ENCODE measurements at regions not wholly inside any gene's neighbourhood (a gene's known extent, or its start where the extent isn't known, plus 50 kb on each side); places are given as distances from the start of the nearest gene placed in this dataset.
A peak's percentile ranks its signal among the peaks of the same experiment; 100 is the strongest.

DNA sequence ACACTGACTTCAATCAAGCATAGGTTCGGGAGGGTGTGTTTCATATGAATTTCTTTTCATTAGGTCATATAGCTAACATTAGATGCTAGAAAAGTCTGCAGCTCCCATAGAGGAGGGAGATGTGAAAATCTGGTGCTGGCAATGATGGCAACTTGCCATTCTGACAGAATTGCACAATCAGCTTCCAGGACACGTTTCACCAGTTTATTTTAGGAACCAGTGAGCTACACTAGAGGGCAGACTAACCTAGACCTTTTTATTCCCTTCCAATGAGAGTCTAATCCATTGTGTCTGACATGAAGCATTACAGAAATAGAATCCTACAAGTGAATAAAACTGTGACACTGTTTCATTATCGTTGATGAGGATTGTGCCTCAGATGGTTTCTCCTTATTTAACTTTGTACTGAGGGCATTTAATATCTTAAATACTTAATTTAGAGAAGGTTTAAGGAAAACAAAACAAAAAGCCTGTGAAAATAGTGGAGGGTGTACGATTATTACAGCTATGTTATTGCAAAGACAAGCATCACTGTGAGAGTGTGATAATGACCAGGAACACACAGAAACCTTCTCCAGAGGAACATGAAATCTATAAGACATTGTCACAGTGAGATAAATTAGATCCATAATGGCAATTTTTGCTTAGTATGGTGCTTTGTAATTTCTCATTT, 363.3 kb upstream of the RPS23 start (continued):
- TF ChIP-seq MYPOP (CRISPR knock-in tag; IDR thresholded peaks at IDR 0.05) (peak; percentile 61; the same call in 1 of the 2 replicates), E2F1 (CRISPR knock-in tag; IDR thresholded peaks at IDR 0.05) (no peak), THAP11 (CRISPR knock-in tag; IDR thresholded peaks at IDR 0.05) (0 out of 2 replicates have a peak, but pooled peaks have one; percentile 27), ZNF75D (CRISPR knock-in tag; IDR thresholded peaks at IDR 0.05; ENCODE audit: borderline replicate concordance) (no peak), MAFF (IDR thresholded peaks at IDR 0.05; ENCODE audit: low read depth, low read length) (0 out of 2 replicates have a peak, but pooled peaks have one; percentile 4), FOSL1 (CRISPR knock-in tag; IDR thresholded peaks at IDR 0.05; ENCODE audit: borderline replicate concordance) (no peak), ETV5 (CRISPR knock-in tag; IDR thresholded peaks at IDR 0.05; ENCODE audit: borderline replicate concordance) (no peak; the same call in 1 of the 2 replicates), ZNF264 (CRISPR knock-in tag; IDR thresholded peaks at IDR 0.05) (peak; percentile 52; the same call in 1 of the 2 replicates), ZNF3 (CRISPR knock-in tag; IDR thresholded peaks at IDR 0.05) (no peak), ZFP37 (CRISPR knock-in tag; IDR thresholded peaks at IDR 0.05; ENCODE audit: borderline replicate concordance) (0 out of 2 replicates have a peak, but pooled peaks have one; percentile 44), CEBPG (CRISPR knock-in tag; IDR thresholded peaks at IDR 0.05) (peak; percentile 99), ZNF761 (CRISPR knock-in tag; conservative IDR thresholded peaks at IDR 0.05) (0 out of 2 replicates have a peak, but pooled peaks have one; percentile 50), ZBED4 (CRISPR knock-in tag; IDR thresholded peaks at IDR 0.05; ENCODE audit: borderline replicate concordance) (0 out of 2 replicates have a peak, but pooled peaks have one; percentile 25), MTF1 (CRISPR knock-in tag; IDR thresholded peaks at IDR 0.05) (no peak), ZNF644 (CRISPR knock-in tag; IDR thresholded peaks at IDR 0.05; ENCODE audit: low read depth) (peak; percentile 74), FOXP4 (CRISPR knock-in tag; IDR thresholded peaks at IDR 0.05) (peak; percentile 59)
- TF ChIP-seq, protein P1, sequence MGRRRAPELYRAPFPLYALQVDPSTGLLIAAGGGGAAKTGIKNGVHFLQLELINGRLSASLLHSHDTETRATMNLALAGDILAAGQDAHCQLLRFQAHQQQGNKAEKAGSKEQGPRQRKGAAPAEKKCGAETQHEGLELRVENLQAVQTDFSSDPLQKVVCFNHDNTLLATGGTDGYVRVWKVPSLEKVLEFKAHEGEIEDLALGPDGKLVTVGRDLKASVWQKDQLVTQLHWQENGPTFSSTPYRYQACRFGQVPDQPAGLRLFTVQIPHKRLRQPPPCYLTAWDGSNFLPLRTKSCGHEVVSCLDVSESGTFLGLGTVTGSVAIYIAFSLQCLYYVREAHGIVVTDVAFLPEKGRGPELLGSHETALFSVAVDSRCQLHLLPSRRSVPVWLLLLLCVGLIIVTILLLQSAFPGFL (CRISPR knock-in tag; IDR thresholded peaks at IDR 0.05): no peak
- TF ChIP-seq, protein P2, sequence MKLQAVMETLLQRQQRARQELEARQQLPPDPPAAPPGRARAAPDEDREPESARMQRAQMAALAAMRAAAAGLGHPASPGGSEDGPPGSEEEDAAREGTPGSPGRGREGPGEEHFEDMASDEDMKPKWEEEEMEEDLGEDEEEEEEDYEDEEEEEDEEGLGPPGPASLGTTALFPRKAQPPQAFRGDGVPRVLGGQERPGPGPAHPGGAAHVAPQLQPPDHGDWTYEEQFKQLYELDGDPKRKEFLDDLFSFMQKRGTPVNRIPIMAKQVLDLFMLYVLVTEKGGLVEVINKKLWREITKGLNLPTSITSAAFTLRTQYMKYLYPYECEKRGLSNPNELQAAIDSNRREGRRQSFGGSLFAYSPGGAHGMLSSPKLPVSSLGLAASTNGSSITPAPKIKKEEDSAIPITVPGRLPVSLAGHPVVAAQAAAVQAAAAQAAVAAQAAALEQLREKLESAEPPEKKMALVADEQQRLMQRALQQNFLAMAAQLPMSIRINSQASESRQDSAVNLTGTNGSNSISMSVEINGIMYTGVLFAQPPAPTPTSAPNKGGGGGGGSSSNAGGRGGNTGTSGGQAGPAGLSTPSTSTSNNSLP (IDR thresholded peaks at IDR 0.05; ENCODE audit: low read depth, low read length): peak; percentile 74

All from HepG2 (cell line).